Calu3 (cell line): ENCODE measurements at regions not wholly inside any gene's neighbourhood (a gene's known extent, or its start where the extent isn't known, plus 50 kb on each side); places are given as distances from the start of the nearest gene placed in this dataset.

Source experiments
- BruUV-seq: library from RNA; stranded (reverse); fragments of 400-500 nt; replicated peaks from 2 replicates; lab custom pipeline; 2021; lab: Mats Ljungman, UMichigan
- CTCF ChIA-PET: fragments of 300-600 bp; sonication (Branson Sonifier 250); formaldehyde crosslinking; loops from one replicate; lab custom pipeline; 2022; ENCODE audit warnings: antibody characterized with exemption; lab: Charles Lee
- DNase-seq: peaks from one replicate; pipeline ENCODE4 v3.0.0; 2022
- H3K27ac Mint-ChIP-seq: one replicate; pipeline ENCODE4 v1.8.0; 2022; ENCODE audit warnings: mixed read lengths; ENCODE audit not compliant: unreplicated experiment
- H3K27me3 Mint-ChIP-seq: one replicate; pipeline ENCODE4 v1.8.0; 2022; ENCODE audit warnings: mixed read lengths; ENCODE audit not compliant: unreplicated experiment
- H3K36me3 Mint-ChIP-seq: one replicate; pipeline ENCODE4 v1.8.0; 2022; ENCODE audit warnings: mild to moderate bottlenecking, moderate library complexity, mixed read lengths; ENCODE audit not compliant: insufficient read depth, unreplicated experiment
- H3K4me1 Mint-ChIP-seq: one replicate; pipeline ENCODE4 v1.8.0; 2022; ENCODE audit warnings: mild to moderate bottlenecking, low read depth, mixed read lengths; ENCODE audit not compliant: unreplicated experiment
- H3K4me3 Mint-ChIP-seq: one replicate; pipeline ENCODE4 v1.8.0; 2022; ENCODE audit warnings: mild to moderate bottlenecking, low read depth, moderate library complexity, mixed read lengths; ENCODE audit not compliant: unreplicated experiment
- H3K9me3 Mint-ChIP-seq: one replicate; pipeline ENCODE4 v1.8.0; 2022; ENCODE audit warnings: low read depth, mixed read lengths; ENCODE audit not compliant: unreplicated experiment
- CTCF ChIP-seq: fragments of 200-600 bp; IDR thresholded peaks from one replicate; pipeline ENCODE4 v1.8.0; 2022; ENCODE audit warnings: antibody characterized with exemption; ENCODE audit not compliant: unreplicated experiment
- intact Hi-C: fragments of 100-400 bp; cut with micrococcal nuclease; formaldehyde crosslinking; loops from one replicate; pipeline ENCODE4 v1.10.0; 2022; ENCODE audit not compliant: unreplicated experiment

GRCh38 chr3:80855482-80855881, 906.0 kb downstream of the GBE1 start:
- H3K4me3 Mint-ChIP-seq, result no peak overlapping the region

DNA sequence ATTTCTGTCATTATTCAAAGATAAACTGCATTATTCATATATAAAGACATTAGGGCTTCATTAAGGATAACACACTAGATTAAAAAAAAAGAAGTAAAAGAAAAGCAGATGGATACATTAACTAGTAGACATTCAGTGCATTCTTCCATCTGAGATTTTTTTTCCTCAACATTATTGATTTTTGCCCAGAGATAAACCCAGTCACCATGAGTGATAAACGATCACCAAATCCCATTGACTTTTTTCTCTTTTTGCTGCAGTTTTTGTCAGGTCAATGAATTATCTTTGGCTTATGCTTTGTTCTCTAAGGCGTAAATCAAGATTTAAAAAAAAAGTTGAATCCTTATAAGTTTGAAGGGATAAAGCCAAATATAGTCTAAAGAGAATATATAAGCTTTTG, 925.0 kb downstream of the GBE1 start:
- DNase-seq, result no peak
- H3K4me3 Mint-ChIP-seq, result no peak overlapping the region
- peaks cover 3% of the 10 kb centered on the region for H3K9me3 Mint-ChIP-seq
- H3K27ac Mint-ChIP-seq, result no peak overlapping the region
- CTCF ChIA-PET, result no interaction called here
- no peaks in the 10 kb centered on the region for H3K27me3 Mint-ChIP-seq
- intact Hi-C loops, result no loop called here
- no peak for TF ChIP-seq CTCF
- no TSS peak for BruUV-seq
- no peaks in the 10 kb centered on the region for H3K4me1 Mint-ChIP-seq
- H3K36me3 Mint-ChIP-seq, result no peaks in the 10 kb centered on the region

More at GRCh38 chr3:80855482-80855881, 906.0 kb downstream of the GBE1 start:
- Mint-ChIP-seq H3K27me3 (no peaks in the 10 kb centered on the region), H3K27ac (no peak overlapping the region), H3K36me3 (no peaks in the 10 kb centered on the region), H3K9me3 (peaks cover 2% of the 10 kb centered on the region), H3K4me1 (no peaks in the 10 kb centered on the region)
- BruUV-seq, result no TSS peak
- intact Hi-C loops, result no loop called here
- no peak for TF ChIP-seq CTCF
- CTCF ChIA-PET, result no interaction called here
- peak; percentile 8 for DNase-seq

GRCh38 chr3:80807577-80807976, 953.9 kb downstream of the GBE1 start:
- Mint-ChIP-seq H3K27ac (no peak overlapping the region), H3K4me1 (no peaks in the 10 kb centered on the region), H3K9me3 (peaks cover 2% of the 10 kb centered on the region), H3K4me3 (no peak overlapping the region), H3K27me3 (no peaks in the 10 kb centered on the region), H3K36me3 (no peaks in the 10 kb centered on the region)
- BruUV-seq, result no TSS peak
- TF ChIP-seq CTCF, result no peak
- no peak for DNase-seq
- intact Hi-C loops, result no loop called here
- CTCF ChIA-PET, result no interaction called here

DNA sequence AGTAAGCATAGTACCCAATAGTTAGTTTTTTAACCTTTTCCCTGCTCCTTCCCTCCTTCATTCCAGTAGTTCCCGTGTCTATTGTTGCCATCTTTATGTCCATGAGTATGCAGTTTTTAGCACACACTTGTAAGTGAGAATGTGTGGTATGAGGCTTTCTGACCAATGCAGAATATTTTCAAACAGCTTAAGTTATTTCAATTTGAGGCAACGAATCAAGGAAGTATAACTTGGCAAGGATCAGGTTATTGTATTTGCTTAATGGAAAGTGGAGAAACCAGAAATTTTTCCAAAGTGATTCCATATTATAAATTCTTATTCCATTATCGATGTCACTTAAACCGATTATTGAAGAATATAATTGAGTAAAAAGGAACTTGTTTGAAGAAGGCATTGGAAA, 954.8 kb downstream of the GBE1 start:
- Mint-ChIP-seq H3K27ac (no peak overlapping the region), H3K4me1 (no peaks in the 10 kb centered on the region), H3K36me3 (no peaks in the 10 kb centered on the region), H3K9me3 (peaks cover 5% of the 10 kb centered on the region), H3K27me3 (no peaks in the 10 kb centered on the region), H3K4me3 (no peak overlapping the region)
- no peak for DNase-seq
- TF ChIP-seq CTCF, result no peak
- CTCF ChIA-PET, result no interaction called here
- BruUV-seq, result no TSS peak
- intact Hi-C loops, result no loop called here
